ENCODE measurements at regions not wholly inside any gene's neighbourhood (a gene's known extent, or its start where the extent isn't known, plus 50 kb on each side); places are given as distances from the start of the nearest gene placed in this dataset.
"Not testable (repeated sequence)": the region's sequence is repeated elsewhere in the genome, so short reads cannot be mapped to it uniquely, and the experiment has no call there.

DNA sequence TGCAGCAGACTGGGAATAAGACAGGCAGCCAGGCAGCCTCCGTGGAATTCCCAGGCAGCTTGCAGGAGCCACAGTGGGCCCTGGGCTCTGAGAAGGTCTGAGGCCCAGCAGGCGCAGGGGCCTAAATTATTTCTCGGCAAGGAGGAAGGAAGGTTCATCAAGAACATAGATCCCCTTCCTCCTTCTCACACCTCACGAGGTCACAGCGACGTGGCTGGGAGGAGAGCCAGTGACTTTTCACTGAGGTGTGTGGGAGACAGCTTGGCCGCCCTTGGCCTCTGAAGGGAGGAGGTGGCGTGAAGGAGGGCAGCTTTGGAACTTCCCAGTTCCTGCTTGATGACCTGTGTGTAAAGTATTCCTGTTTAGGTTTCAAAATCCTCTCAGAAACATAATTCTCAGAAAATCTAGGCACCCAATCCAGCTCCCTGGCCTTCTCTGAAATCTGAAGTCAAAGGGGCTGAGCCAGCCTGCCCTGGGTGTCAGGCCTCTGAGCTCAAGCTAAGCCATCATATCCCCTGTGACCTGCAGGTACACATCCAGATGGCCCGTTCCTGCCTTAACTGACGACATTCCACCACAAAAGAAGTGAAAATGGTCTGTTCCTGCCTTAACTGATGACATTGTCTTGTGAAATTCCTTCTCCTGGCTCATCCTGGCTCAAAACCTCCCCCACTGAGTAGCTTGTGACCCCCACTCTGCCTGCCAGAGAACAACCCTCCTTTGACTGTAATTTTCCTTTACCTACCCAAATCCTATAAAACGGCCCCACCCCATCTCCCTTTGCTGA, 161.0 kb downstream of the ADRA2C start:
- in situ Hi-C loops (cut with MboI; ENCODE audit: low sequenced_read_pairs, unreplicated experiment); DNase-seq (ENCODE audit: low spot score): not testable (repeated sequence)

DNA sequence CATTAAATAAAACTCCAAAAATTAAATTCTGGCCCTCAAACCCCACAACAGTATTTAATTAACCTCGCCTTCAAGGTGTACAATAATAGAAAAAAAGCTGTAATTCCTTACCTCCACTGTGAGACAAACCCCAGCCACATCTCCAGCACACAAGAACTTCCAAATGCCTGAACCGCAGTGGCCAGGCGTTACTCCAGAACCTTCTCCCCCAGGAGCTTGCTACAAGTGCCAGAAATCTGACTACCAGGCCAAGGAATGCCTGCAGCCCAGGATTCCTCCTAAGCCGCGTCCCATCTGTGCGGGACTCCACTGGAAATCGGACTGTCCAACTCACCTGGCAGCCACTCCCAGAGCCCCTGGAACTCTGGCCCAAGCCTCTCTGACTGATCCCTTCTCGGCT, 163.2 kb downstream of the ADRA2C start:
- in situ Hi-C loops (cut with MboI; ENCODE audit: low sequenced_read_pairs, unreplicated experiment); DNase-seq (ENCODE audit: low spot score): not testable (repeated sequence)

DNA sequence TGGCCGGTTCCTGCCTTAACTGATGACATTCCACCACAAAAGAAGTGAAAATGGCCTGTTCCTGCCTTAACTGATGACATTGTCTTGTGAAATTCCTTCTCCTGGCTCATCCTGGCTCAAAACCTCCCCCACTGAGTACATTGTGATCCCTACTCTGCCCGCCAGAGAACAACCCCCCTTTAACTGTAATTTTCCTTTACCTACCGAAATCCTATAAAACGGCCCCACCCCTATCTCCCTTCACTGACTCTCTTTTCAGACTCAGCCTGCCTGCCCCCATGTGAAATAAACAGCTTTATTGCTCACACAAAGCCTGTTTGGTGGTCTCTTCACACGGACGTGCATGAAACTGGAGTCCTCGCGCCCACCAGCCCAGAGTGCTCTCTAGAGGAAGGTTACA, 166.5 kb downstream of the ADRA2C start:
- DNase-seq (ENCODE audit: low spot score); in situ Hi-C loops (cut with MboI; ENCODE audit: low sequenced_read_pairs, unreplicated experiment): not testable (repeated sequence)

DNA sequence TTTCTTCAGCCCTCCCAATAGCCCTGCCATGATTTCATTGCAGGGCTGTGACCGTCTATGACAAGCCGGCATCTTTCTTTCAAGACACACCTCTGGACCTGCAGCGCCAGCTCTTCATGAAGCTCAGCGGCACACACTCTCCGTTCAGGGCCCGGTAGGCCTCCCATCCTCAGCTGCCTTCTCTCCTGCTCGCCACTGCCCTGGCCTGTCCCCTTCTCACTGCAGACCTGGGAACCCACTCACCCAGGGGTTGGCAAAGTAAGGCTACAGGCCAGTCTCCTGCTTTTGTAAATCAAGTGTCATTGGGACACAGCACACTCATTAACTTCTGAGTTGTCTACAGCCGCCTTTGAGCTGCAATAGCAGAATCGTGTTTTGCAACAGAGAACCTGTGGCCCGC, 169.2 kb downstream of the ADRA2C start:
- in situ Hi-C loops (cut with MboI; ENCODE audit: low sequenced_read_pairs, unreplicated experiment); DNase-seq (ENCODE audit: low spot score): not testable (repeated sequence)

DNA sequence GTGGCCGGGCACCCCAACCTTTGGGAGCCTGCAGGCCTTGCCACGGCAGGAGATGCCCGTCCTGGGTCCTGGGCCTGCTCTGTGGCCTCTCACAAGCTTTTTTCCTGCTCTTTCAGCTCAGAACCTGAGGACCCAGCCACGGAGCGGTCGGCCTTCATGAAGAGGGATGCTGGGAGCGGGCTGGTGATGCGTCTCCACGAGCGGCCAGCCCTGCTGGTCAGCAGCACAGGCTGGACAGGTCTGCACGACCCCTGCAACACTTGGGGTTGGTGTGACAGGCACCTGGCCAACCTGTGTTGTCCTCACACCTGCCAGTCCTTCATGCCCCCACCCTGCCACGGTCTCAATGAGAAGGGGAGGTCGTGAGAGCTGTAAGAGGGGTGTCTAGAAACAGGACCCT, 170.0 kb downstream of the ADRA2C start:
- TF ChIP-seq, protein P1, sequence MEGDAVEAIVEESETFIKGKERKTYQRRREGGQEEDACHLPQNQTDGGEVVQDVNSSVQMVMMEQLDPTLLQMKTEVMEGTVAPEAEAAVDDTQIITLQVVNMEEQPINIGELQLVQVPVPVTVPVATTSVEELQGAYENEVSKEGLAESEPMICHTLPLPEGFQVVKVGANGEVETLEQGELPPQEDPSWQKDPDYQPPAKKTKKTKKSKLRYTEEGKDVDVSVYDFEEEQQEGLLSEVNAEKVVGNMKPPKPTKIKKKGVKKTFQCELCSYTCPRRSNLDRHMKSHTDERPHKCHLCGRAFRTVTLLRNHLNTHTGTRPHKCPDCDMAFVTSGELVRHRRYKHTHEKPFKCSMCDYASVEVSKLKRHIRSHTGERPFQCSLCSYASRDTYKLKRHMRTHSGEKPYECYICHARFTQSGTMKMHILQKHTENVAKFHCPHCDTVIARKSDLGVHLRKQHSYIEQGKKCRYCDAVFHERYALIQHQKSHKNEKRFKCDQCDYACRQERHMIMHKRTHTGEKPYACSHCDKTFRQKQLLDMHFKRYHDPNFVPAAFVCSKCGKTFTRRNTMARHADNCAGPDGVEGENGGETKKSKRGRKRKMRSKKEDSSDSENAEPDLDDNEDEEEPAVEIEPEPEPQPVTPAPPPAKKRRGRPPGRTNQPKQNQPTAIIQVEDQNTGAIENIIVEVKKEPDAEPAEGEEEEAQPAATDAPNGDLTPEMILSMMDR (IDR thresholded peaks at IDR 0.05; ENCODE audit: borderline replicate concordance, control extremely low read depth, extremely low read depth, insufficient read depth, missing control alignments), result no peak
- in situ Hi-C loops (cut with MboI; ENCODE audit: low sequenced_read_pairs, unreplicated experiment), result no loop called here
- no peak for DNase-seq (ENCODE audit: low spot score)

DNA sequence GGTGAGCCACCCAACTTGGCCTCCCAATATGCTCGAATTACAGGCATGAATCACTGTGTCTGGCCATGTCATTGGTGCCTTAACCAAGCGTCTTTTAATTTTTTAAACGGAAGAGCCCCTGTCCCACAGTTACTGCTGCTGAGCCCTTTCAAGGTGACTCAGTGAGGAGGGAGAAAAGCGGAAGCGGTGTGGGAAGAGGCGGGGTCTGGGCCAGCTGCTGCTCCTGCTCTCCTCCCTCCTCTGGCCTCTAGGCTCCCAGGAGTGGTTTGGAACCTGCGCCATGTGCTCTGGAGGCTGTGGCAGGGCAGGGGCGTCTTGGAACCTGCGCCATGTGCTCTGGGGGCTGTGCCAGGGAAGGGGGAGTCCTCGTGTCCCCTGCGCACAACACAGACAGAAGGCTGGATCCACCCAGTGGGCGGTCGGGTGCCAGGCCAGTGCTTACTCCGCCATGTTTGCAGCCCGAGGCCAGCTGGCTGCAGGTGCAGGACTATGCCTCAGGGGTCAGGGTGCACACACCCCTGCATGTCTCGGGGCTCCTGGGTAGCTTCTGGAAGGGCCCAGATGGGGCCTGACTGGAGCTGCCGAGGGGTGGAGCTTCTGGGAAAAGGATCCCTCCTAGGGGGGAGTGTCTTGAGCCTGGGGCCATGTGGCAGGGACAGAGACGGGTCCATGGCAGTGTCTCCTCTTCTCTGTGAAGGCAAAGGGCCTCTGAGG, 171.8 kb downstream of the ADRA2C start:
- DNase-seq (ENCODE audit: low spot score); in situ Hi-C loops (cut with MboI; ENCODE audit: low sequenced_read_pairs, unreplicated experiment): not testable (repeated sequence)

DNA sequence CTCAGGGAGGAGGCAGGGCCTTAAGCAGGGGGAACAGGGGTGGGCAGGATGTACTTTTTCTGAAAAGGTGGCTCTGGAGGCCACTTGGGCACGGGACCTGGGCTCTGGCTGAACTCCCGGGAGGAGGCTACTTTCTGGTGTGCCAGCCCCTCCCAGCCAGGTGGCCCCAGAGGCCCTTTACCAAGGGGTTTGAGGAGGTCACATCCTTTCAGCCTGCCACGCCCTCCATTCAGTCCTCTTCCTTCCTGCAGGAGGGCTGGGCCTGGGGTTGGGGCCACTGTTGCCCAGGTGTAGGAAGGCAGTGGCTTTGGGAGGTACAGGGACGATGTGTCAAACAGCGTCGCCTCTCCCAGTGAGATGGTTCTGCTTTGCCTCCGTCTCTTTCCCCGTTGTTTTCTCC, 172.5 kb downstream of the ADRA2C start:
- in situ Hi-C loops (cut with MboI; ENCODE audit: low sequenced_read_pairs, unreplicated experiment); DNase-seq (ENCODE audit: low spot score): not testable (repeated sequence)

DNA sequence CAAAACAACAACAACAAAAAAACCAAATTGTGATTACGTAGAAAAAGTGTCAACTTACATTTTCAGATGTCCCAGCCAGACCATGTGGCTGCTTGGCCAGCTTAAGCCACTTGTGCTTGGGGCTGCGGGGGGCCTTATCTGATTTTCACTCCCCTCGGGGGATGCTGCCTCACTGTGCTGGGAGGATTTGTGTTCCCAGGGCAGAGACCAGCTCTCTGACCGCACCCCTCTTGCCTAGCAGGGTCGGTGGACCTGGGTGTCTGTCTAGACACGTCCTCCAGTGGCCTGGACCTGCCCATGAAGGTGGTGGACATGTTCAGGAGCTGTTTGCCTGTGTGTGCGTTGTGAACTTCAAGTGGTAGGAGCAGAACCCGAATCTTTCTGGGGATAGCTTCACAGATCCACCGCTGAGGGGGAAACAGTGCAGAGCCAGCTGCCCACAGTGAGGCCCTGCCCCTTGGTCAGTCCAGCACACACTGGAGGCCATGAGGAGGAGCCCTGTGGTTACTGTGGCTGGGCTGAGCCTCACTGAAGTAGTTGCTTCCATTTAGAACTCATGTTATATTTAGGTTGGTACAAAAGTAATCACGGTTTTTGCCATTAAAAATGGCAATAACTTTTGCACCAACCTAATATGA, 173.9 kb downstream of the ADRA2C start:
- in situ Hi-C loops (cut with MboI; ENCODE audit: low sequenced_read_pairs, unreplicated experiment); DNase-seq (ENCODE audit: low spot score): not testable (repeated sequence)

DNA sequence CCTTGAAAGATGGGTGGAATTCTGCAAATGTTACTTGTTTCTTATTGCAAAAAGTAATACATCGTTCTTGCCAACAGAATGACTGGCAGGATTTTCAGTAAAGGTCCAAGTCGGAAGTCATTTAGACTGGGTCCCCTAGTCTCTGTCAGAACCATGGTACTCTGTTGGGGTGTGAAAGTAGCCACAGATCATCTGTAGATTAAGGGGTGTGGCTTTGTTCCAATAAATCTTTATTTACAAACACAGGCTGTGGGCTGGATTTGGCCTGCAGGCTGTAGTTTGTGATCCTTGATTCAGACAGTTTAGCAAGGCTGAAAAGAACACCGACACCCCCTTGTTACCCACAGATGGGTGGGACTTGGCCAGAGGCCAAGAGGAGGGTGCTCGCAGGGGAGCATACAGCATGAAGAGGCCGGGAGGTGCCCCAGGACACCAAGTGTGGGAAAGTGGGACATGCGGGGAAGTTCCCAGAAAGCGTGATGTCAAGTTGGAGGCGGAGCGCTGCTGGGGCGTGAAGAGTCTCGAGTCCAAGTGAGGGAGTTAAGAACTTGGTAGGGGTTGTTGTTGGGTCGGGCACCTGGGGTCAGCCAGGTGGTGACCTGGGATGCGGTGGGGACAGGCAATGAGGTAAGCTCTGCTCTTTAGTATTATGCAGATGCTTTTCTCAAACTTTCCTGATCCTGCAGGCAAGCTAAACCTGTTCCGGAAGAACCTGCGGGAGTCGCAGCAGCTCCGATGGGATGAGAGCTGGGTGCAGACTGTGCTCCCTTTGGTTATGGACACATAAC, 175.7 kb downstream of the ADRA2C start:
- in situ Hi-C loops (cut with MboI; ENCODE audit: low sequenced_read_pairs, unreplicated experiment); DNase-seq (ENCODE audit: low spot score): not testable (repeated sequence)

DNA sequence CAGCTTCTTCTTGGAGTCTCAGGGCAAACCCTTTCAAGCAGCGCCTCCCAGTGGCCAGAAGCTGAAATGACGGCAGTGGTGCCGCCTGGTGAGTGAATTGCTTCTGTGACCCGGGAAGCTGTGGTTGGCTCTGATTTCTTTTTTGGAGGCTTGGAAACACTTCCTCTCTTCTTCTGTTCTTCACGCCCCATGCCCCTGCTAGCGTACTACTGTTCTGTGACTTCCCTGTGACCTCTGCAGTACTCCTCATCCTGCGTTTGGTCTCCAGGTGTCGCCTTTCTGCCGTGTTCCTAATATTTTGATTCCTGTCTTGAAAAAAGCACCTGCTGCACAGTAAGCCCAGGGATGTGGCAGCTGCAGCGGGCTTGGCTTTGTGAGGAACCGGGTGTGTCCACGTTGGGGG, 176.4 kb downstream of the ADRA2C start:
- TF ChIP-seq, protein P1 (IDR thresholded peaks at IDR 0.05; ENCODE audit: borderline replicate concordance, control extremely low read depth, extremely low read depth, insufficient read depth, missing control alignments), result peak; percentile 39
- in situ Hi-C loops (cut with MboI; ENCODE audit: low sequenced_read_pairs, unreplicated experiment), result not testable (repeated sequence)
- DNase-seq (ENCODE audit: low spot score), result peak; percentile 47

DNA sequence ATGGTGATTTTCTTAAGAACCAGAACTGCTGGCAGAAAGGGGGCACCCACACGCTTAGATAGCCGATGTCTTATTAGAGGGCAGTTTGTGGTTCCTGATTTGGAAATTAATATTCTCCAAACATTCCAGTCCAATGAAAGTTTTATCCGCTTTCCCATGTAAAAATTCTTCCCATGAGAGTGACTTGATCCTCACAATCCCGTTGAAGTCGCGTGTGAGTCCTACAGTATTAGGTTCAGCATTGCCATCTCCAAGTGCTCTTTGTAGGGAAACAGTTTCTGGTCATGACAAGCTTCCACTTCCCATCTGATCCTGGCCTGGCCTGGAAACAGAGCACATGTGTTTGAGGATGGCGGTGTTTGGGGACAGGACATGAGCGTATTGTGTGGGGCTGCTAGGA, 176.9 kb downstream of the ADRA2C start:
- DNase-seq (ENCODE audit: low spot score), result not testable (repeated sequence)

More for the DNA sequence above, 176.9 kb downstream of the ADRA2C start:
- in situ Hi-C loops (cut with MboI; ENCODE audit: low sequenced_read_pairs, unreplicated experiment), result not testable (repeated sequence)
